GM12878 (cell line): ENCODE measurements at regions not wholly inside any gene's neighbourhood (a gene's known extent, or its start where the extent isn't known, plus 50 kb on each side); places are given as distances from the start of the nearest gene placed in this dataset.

Source experiments
- ATAC-seq: fragments of 200-7000 bp; cut with Tn5 transposase; 3 replicates; pipeline ENCODE4 v1.9.1; 2020; ENCODE audit warnings: mild to moderate bottlenecking, moderate library complexity
- BruUV-seq: library from RNA; stranded (reverse); fragments of 400-500 nt; replicated peaks from 2 replicates; lab custom pipeline; 2021; lab: Mats Ljungman, UMichigan
- CTCF ChIA-PET: fragments of 300-600 bp; sonication (Branson Sonifier 250); formaldehyde crosslinking; extraction: SDS; loops from one replicate; lab custom pipeline; 2021; ENCODE audit warnings: inconsistent platforms; lab: Yijun Ruan, JAX
- POLR2A ChIA-PET: fragments of 350-600 bp; formaldehyde crosslinking; extraction: SDS; loops from one replicate; lab custom pipeline; 2021; ENCODE audit warnings: inconsistent platforms; lab: Charles Lee
- RAD21 ChIA-PET: fragments of 300-600 bp; sonication (Branson Sonifier 250); formaldehyde crosslinking; loops from one replicate; lab custom pipeline; 2023; ENCODE audit warnings: antibody characterized with exemption; ENCODE audit not compliant: unreplicated experiment; lab: Charles Lee
- SMC1A ChIA-PET: fragments of 300-600 bp; sonication (Branson Sonifier 250); formaldehyde crosslinking; loops from one replicate; lab custom pipeline; 2023; ENCODE audit not compliant: unreplicated experiment, uncharacterized antibody; lab: Charles Lee
- DNase-seq: peaks from one replicate; pipeline ENCODE4 v3.0.0-alpha.2; 2011; ENCODE audit warnings: low read depth, low spot score
- FAIRE-seq: peaks from 3 replicates; lab custom pipeline; 2011; peaks lifted over from hg19 to GRCh38; lab: Jason Lieb, UNC
- H2AFZ ChIP-seq: 2 replicates; pipeline ENCODE4 v1.6.0; 2011; ENCODE audit warnings: low read depth, low read length, control low read depth; ENCODE audit not compliant: control insufficient read depth
- H3K27ac ChIP-seq: 2 replicates; pipeline ENCODE4 v1.5.1; 2011; ENCODE audit warnings: control low read depth; ENCODE audit not compliant: control insufficient read depth, insufficient read depth
- H3K27me3 ChIP-seq, 2 experiments: replicated peaks in 1 of 2; 2 replicates each; pipeline versions ENCODE4 v1.6.0 to v1.6.1; 2011; ENCODE audit warnings: low read length in 1 of 2; ENCODE audit not compliant: control insufficient read depth in 2 of 2, insufficient read depth in 2 of 2
- H3K36me3 ChIP-seq, 2 experiments: 2 replicates each; pipeline ENCODE4 v1.5.1; 2011; ENCODE audit warnings: low read length in 1 of 2; ENCODE audit not compliant: control insufficient read depth in 2 of 2, insufficient read depth in 2 of 2
- H3K4me1 ChIP-seq: 2 replicates; pipeline ENCODE4 v1.6.1; 2011; ENCODE audit warnings: mild to moderate bottlenecking, low read length, moderate library complexity, mixed read lengths; ENCODE audit not compliant: control insufficient read depth, insufficient read depth
- H3K4me2 ChIP-seq: 2 replicates; pipeline ENCODE4 v1.6.0; 2011; ENCODE audit warnings: control low read depth; ENCODE audit not compliant: control insufficient read depth, insufficient read depth
- H3K4me3 ChIP-seq: fragments of 200-600 bp; sonication (generic); 2 replicates; pipeline ENCODE4 v1.5.1; 2016
- H3K79me2 ChIP-seq: 2 replicates; pipeline ENCODE4 v1.6.0; 2011; ENCODE audit warnings: low read length; ENCODE audit not compliant: control insufficient read depth, insufficient read depth
- H3K9ac ChIP-seq: 2 replicates; pipeline ENCODE4 v1.8.0; 2011; ENCODE audit warnings: low read length, control low read depth, mixed read lengths; ENCODE audit not compliant: control insufficient read depth, insufficient read depth
- H3K9me3 ChIP-seq: replicated peaks from 3 replicates; pipeline ENCODE4 v1.5.1; 2011; ENCODE audit warnings: mild to moderate bottlenecking, low read length; ENCODE audit not compliant: control insufficient read depth, insufficient read depth
- H4K20me1 ChIP-seq: 2 replicates; pipeline ENCODE4 v1.6.0; 2011; ENCODE audit not compliant: control insufficient read depth, insufficient read depth
- ASH2L ChIP-seq: fragments of 300-600, 200-600 bp; sonication (generic); IDR thresholded peaks from 2 replicates; pipeline ENCODE4 v1.6.1; 2017; ENCODE audit warnings: low read depth, mild to moderate bottlenecking, borderline replicate concordance
- EP300 ChIP-seq, 2 experiments: fragments of 150-350 bp in 1 of 2; IDR thresholded peaks; 2 replicates each; pipeline ENCODE4 v1.6.1; 2011 to 2012; ENCODE audit warnings: low read depth in 2 of 2, low read length in 2 of 2, borderline replicate concordance in 1 of 2, improper control_type of control experiment in 1 of 2, inconsistent platforms in 1 of 2; ENCODE audit not compliant: control insufficient read depth in 1 of 2
- FOXM1 ChIP-seq: IDR thresholded peaks from 2 replicates; pipeline ENCODE4 v1.6.1; 2012; ENCODE audit warnings: low read depth, mild to moderate bottlenecking, inconsistent platforms, low read length, moderate library complexity
- HCFC1 ChIP-seq: fragments of 150-350 bp; IDR thresholded peaks from 2 replicates; pipeline ENCODE4 v1.6.1; 2014; ENCODE audit warnings: low read length
- HDGF ChIP-seq: fragments of 450-650 bp; IDR thresholded peaks from 2 replicates; pipeline ENCODE4 v1.6.1; 2016; ENCODE audit warnings: antibody characterized with exemption
- KDM1A ChIP-seq: fragments of 200-600 bp; sonication (generic); IDR thresholded peaks from 2 replicates; pipeline ENCODE4 v1.6.1; 2016; ENCODE audit warnings: borderline replicate concordance
- KLF5 ChIP-seq: fragments of 450-650 bp; IDR thresholded peaks from 2 replicates; pipeline ENCODE4 v1.6.1; 2014; ENCODE audit warnings: mild to moderate bottlenecking; ENCODE audit not compliant: partially characterized antibody
- MEF2B ChIP-seq: fragments of 450-650 bp; IDR thresholded peaks from 2 replicates; pipeline ENCODE4 v1.6.1; 2018; ENCODE audit warnings: mild to moderate bottlenecking, moderate library complexity; ENCODE audit not compliant: partially characterized antibody, poor library complexity, severe bottlenecking
- NFYA ChIP-seq: IDR thresholded peaks from 2 replicates; pipeline ENCODE4 v1.6.1; 2011; ENCODE audit warnings: low read depth, mild to moderate bottlenecking, low read length, improper control_type of control experiment, borderline replicate concordance
- PAX5 ChIP-seq: IDR thresholded peaks from 2 replicates; pipeline ENCODE4 v1.6.1; 2011; ENCODE audit warnings: low read depth, low read length, borderline replicate concordance
- PML ChIP-seq: IDR thresholded peaks from 2 replicates; pipeline ENCODE4 v1.6.1; 2012; ENCODE audit warnings: low read length, inconsistent platforms
- POLR2AphosphoS2 ChIP-seq: IDR thresholded peaks from 2 replicates; pipeline ENCODE4 v1.6.1; 2011; ENCODE audit warnings: low read depth, mild to moderate bottlenecking, low read length, improper control_type of control experiment, moderate library complexity
- RUNX3 ChIP-seq: IDR thresholded peaks from 2 replicates; pipeline ENCODE4 v1.6.1; 2012; ENCODE audit warnings: low read length, inconsistent platforms
- SP1 ChIP-seq: IDR thresholded peaks from one replicate; pipeline ENCODE4 v1.6.1; 2011; ENCODE audit warnings: low read depth, low read length
- SRF ChIP-seq, 2 experiments: IDR thresholded peaks; 2 replicates each; pipeline ENCODE4 v1.6.1; 2011; ENCODE audit warnings: low read depth in 2 of 2, low read length in 2 of 2, mild to moderate bottlenecking in 1 of 2, moderate library complexity in 1 of 2
- TCF12 ChIP-seq: IDR thresholded peaks from 2 replicates; pipeline ENCODE4 v1.6.1; 2011; ENCODE audit warnings: low read depth, mild to moderate bottlenecking, low read length
- USF1 ChIP-seq: IDR thresholded peaks from 2 replicates; pipeline ENCODE4 v1.6.1; 2011; ENCODE audit warnings: borderline replicate concordance, low read depth, mild to moderate bottlenecking, moderate library complexity, mixed read lengths, low read length; ENCODE audit not compliant: insufficient read depth; ENCODE audit errors: extremely low read length
- ZNF217 ChIP-seq: fragments of 450-650 bp; IDR thresholded peaks from 2 replicates; pipeline ENCODE4 v1.6.1; 2017; ENCODE audit warnings: antibody characterized with exemption, mild to moderate bottlenecking
- ZNF24 ChIP-seq: fragments of 450-650 bp; IDR thresholded peaks from 2 replicates; pipeline ENCODE4 v1.6.1; 2017; ENCODE audit warnings: antibody characterized with exemption, mild to moderate bottlenecking
- ZNF274 ChIP-seq: IDR thresholded peaks from one replicate; pipeline ENCODE4 v1.8.0; 2011; ENCODE audit not compliant: insufficient read length, insufficient read depth
- ZZZ3 ChIP-seq: IDR thresholded peaks from 2 replicates; pipeline ENCODE4 v1.6.1; 2011; ENCODE audit warnings: low read depth; ENCODE audit not compliant: control insufficient read depth, insufficient read length
- WGBS: methylation state at CpG from one replicate; pipeline ENCODE4 v1.1.6; 2016; ENCODE audit warnings: low lambda C conversion rate; ENCODE audit not compliant: insufficient replicate concordance, insufficient coverage; ENCODE audit errors: missing lambda C conversion rate; 5-methylcytosine and 5-hydroxymethylcytosine counted together
- in situ Hi-C: fragments of 300-500 bp; cut with MboI; formaldehyde crosslinking; loops from 9 replicates; pipeline ENCODE4 v1.14.3; 2018; ENCODE audit warnings: mixed read lengths
- intact Hi-C: fragments of 100-400 bp; cut with micrococcal nuclease; formaldehyde crosslinking; loops from one replicate; pipeline ENCODE4 v1.14.2; 2022; ENCODE audit not compliant: unreplicated experiment

- H3K36me3 ChIP-seq = no peaks in the 10 kb centered on the region
- no peaks in the 10 kb centered on the region for H3K79me2 ChIP-seq
- H3K9ac ChIP-seq = no peak overlapping the region
- no peak overlapping the region for H3K27ac ChIP-seq
- no peaks in the 10 kb centered on the region for H3K4me1 ChIP-seq
- ChIA-PET POLR2A (no interaction called here), RAD21 (no interaction called here), SMC1A (no interaction called here), CTCF (interaction anchor here (0.6 kb wide), 1 partner anchor 96 kb away, joined by 3 read pairs; no protein-coding TSS in a partner anchor)
- no TSS peak for BruUV-seq
- no peak for ATAC-seq
- in situ Hi-C loops (no loop called here), intact Hi-C loops (no loop called here)
- 0% methylated on average over 1 of the region's 1 CpG for WGBS
- no peaks in the 10 kb centered on the region for H3K27me3 ChIP-seq
- TF ChIP-seq ZNF274 (no peak), PAX5 (no peak), TCF12 (no peak), SRF (IDR thresholded peaks at IDR 0.05; ENCODE audit: low read depth in 2 of 2, low read length in 2 of 2) (no peak), KDM1A (no peak)
- no peak overlapping the region for H3K4me2 ChIP-seq
- H4K20me1 ChIP-seq = no peaks in the 10 kb centered on the region
- no peak overlapping the region for H2AFZ ChIP-seq
- H3K9me3 ChIP-seq = no peaks in the 10 kb centered on the region; the same call in 2 of the 3 replicates
- DNase-seq = no peak
- no peak for FAIRE-seq
- no peak overlapping the region for H3K4me3 ChIP-seq
These were observed 542.9 kb upstream of the FLRT2 start for GRCh38 chr14:84987042-84987441.

GRCh38 chr14:84988357-84988756 lies 541.6 kb upstream of the FLRT2 start:
- ChIA-PET SMC1A (no interaction called here), RAD21 (no interaction called here), CTCF (no interaction called here), POLR2A (no interaction called here)
- Histone ChIP-seq H3K27me3 (no peaks in the 10 kb centered on the region), H3K9me3 (no peaks in the 10 kb centered on the region; the same call in 2 of the 3 replicates), H3K27ac (no peak overlapping the region), H2AFZ (no peak overlapping the region), H3K79me2 (no peaks in the 10 kb centered on the region), H3K4me2 (no peak overlapping the region), H3K4me1 (no peaks in the 10 kb centered on the region), H3K36me3 (no peaks in the 10 kb centered on the region), H4K20me1 (no peaks in the 10 kb centered on the region), H3K4me3 (no peak overlapping the region), H3K9ac (no peak overlapping the region)
- intact Hi-C loops = no loop called here
- BruUV-seq = no TSS peak
- in situ Hi-C loops = no loop called here
- DNase-seq (no peak), FAIRE-seq (no peak), ATAC-seq (no peak)
- WGBS = 29% methylated on average over 5 of the region's 5 CpGs
- TF ChIP-seq POLR2AphosphoS2 (no peak), ZZZ3 (no peak), SRF (IDR thresholded peaks at IDR 0.05; ENCODE audit: low read depth in 2 of 2, low read length in 2 of 2) (no peak), MEF2B (no peak), PML (no peak), FOXM1 (no peak), HCFC1 (no peak), SP1 (no peak), HDGF (no peak), USF1 (no peak), NFYA (no peak), EP300 (IDR thresholded peaks at IDR 0.05; ENCODE audit: borderline replicate concordance in 1 of 2, control insufficient read depth in 1 of 2, low read depth in 2 of 2, low read length in 2 of 2) (no peak), KLF5 (no peak), ZNF217 (no peak), RUNX3 (no peak), ASH2L (no peak), ZNF24 (no peak)
